GM23338 (cell line): ENCODE measurements at regions not wholly inside any gene's neighbourhood (a gene's known extent, or its start where the extent isn't known, plus 50 kb on each side); places are given as distances from the start of the nearest gene placed in this dataset.

Experiments
- ATAC-seq: fragments of 200-7000 bp; cut with Tn5 transposase; 3 replicates; pipeline ENCODE4 v1.9.1; 2020
- DNase-seq: peaks from one replicate; pipeline ENCODE4 v3.0.0-alpha.2; 2015; ENCODE audit warnings: low spot score
- H2AFZ ChIP-seq: fragments of 200-600 bp; sonication (generic); 2 replicates; pipeline ENCODE4 v1.8.0; 2016; ENCODE audit warnings: antibody characterized with exemption, mild to moderate bottlenecking, moderate library complexity
- H3F3A ChIP-seq: fragments of 200-600 bp; sonication (generic); replicated peaks from 2 replicates; pipeline ENCODE4 v1.8.0; 2017; ENCODE audit warnings: antibody characterized with exemption, mixed run types, low read depth
- H3K27ac ChIP-seq: fragments of 200-600 bp; sonication (generic); 2 replicates; pipeline ENCODE4 v1.6.1; 2016; ENCODE audit warnings: low read depth
- H3K27me3 ChIP-seq: fragments of 200-600 bp; sonication (generic); 2 replicates; pipeline ENCODE4 v1.8.0; 2016; ENCODE audit warnings: mild to moderate bottlenecking, mixed run types, moderate library complexity; ENCODE audit not compliant: insufficient read depth
- H3K36me3 ChIP-seq: fragments of 200-600 bp; sonication (generic); 2 replicates; pipeline ENCODE4 v1.8.0; 2016; ENCODE audit warnings: mild to moderate bottlenecking; ENCODE audit not compliant: insufficient read depth
- H3K4me1 ChIP-seq: fragments of 200-600 bp; sonication (generic); 2 replicates; pipeline ENCODE4 v1.8.0; 2016; ENCODE audit warnings: mild to moderate bottlenecking, moderate library complexity; ENCODE audit not compliant: insufficient read depth
- H3K4me2 ChIP-seq: fragments of 200-600 bp; sonication (generic); 2 replicates; pipeline ENCODE4 v1.7.1; 2017; ENCODE audit warnings: mixed run types
- H3K4me3 ChIP-seq: fragments of 200-600 bp; sonication (generic); 2 replicates; pipeline ENCODE4 v1.6.1; 2016; ENCODE audit warnings: mixed run types
- H3K79me2 ChIP-seq: fragments of 200-600 bp; sonication (generic); replicated peaks from 2 replicates; pipeline ENCODE4 v1.8.0; 2017; ENCODE audit warnings: mild to moderate bottlenecking; ENCODE audit not compliant: insufficient read depth
- H3K9me2 ChIP-seq: fragments of 200-600 bp; sonication (generic); 2 replicates; pipeline ENCODE4 v1.8.0; 2017; ENCODE audit not compliant: insufficient read depth
- H4K20me1 ChIP-seq: fragments of 200-600 bp; sonication (generic); replicated peaks from 2 replicates; pipeline ENCODE4 v1.8.0; 2017; ENCODE audit warnings: mild to moderate bottlenecking; ENCODE audit not compliant: insufficient read depth
- H3K27ac Mint-ChIP-seq: 2 replicates; pipeline ENCODE4 v1.8.0; 2020; ENCODE audit warnings: inconsistent platforms, mild to moderate bottlenecking, moderate library complexity, mixed read lengths
- H3K27me3 Mint-ChIP-seq: 3 replicates; pipeline ENCODE4 v1.8.0; 2022; ENCODE audit warnings: low read depth, mild to moderate bottlenecking, moderate library complexity, mixed read lengths, inconsistent platforms; ENCODE audit not compliant: insufficient read depth, poor library complexity
- H3K36me3 Mint-ChIP-seq: 3 replicates; pipeline ENCODE4 v1.8.0; 2021; ENCODE audit warnings: low read depth, mild to moderate bottlenecking, inconsistent platforms, moderate library complexity, mixed read lengths
- H3K4me1 Mint-ChIP-seq: 3 replicates; pipeline ENCODE4 v1.8.0; 2020; ENCODE audit warnings: mild to moderate bottlenecking, inconsistent platforms, mixed read lengths
- H3K4me3 Mint-ChIP-seq: 3 replicates; pipeline ENCODE4 v1.8.0; 2021; ENCODE audit warnings: moderate library complexity, mild to moderate bottlenecking, inconsistent platforms, mixed read lengths
- H3K9me3 Mint-ChIP-seq: 3 replicates; pipeline ENCODE4 v1.8.0; 2020; ENCODE audit warnings: moderate library complexity, mild to moderate bottlenecking, inconsistent platforms, mixed read lengths
- CREB1 ChIP-seq: fragments of 250-450 bp; sonication (Bioruptor Pico); IDR thresholded peaks from 2 replicates; pipeline ENCODE4 v1.5.0; 2020; ENCODE audit warnings: low read depth, mild to moderate bottlenecking, moderate library complexity
- EZH2 ChIP-seq: fragments of 200-600 bp; sonication (generic); IDR thresholded peaks from one replicate; pipeline ENCODE4 v1.8.0; 2017; ENCODE audit warnings: antibody characterized with exemption, mild to moderate bottlenecking, low read depth; ENCODE audit not compliant: unreplicated experiment
- EZH2phosphoT487 ChIP-seq: fragments of 200-600 bp; sonication (generic); IDR thresholded peaks from one replicate; pipeline ENCODE4 v1.8.1; 2018; ENCODE audit warnings: antibody characterized with exemption; ENCODE audit not compliant: unreplicated experiment
- JUNB ChIP-seq: IDR thresholded peaks from one replicate; pipeline ENCODE4 v1.6.1; 2016; ENCODE audit warnings: antibody characterized with exemption; ENCODE audit not compliant: unreplicated experiment
- NANOG ChIP-seq: IDR thresholded peaks from 2 replicates; pipeline ENCODE4 v1.6.1; 2016; ENCODE audit warnings: antibody characterized with exemption, borderline replicate concordance
- POLR2AphosphoS5 ChIP-seq: IDR thresholded peaks from 2 replicates; pipeline ENCODE4 v1.6.1; 2016; ENCODE audit warnings: antibody characterized with exemption, low read depth
- STAT1 ChIP-seq: IDR thresholded peaks from one replicate; pipeline ENCODE4 v1.6.1; 2016; ENCODE audit warnings: antibody characterized with exemption; ENCODE audit not compliant: unreplicated experiment
- ZNF114 ChIP-seq: fragments of 250-450 bp; sonication (Bioruptor Pico); IDR thresholded peaks from 2 replicates; pipeline ENCODE4 v1.5.0; 2020; ENCODE audit warnings: mild to moderate bottlenecking, moderate library complexity
- ZNF331 ChIP-seq: fragments of 250-450 bp; sonication (Bioruptor Pico); IDR thresholded peaks from 2 replicates; pipeline ENCODE4 v1.5.0; 2020; ENCODE audit warnings: low read depth, mild to moderate bottlenecking, moderate library complexity
- TF ChIP-seq, protein P1 (sequence below): fragments of 250-450 bp; sonication (Bioruptor Pico); IDR thresholded peaks from 2 replicates; pipeline ENCODE4 v1.5.0; 2020; ENCODE audit warnings: mild to moderate bottlenecking, moderate library complexity
- TF ChIP-seq, protein P2 (sequence below), 2 experiments: fragments of 200-600 bp in 1 of 2; sonication (generic) in 1 of 2; conservative IDR thresholded peaks; 2 replicates each; pipeline versions ENCODE4 v1.5.1 to v1.6.1; 2016 to 2017; ENCODE audit warnings: antibody characterized with exemption in 2 of 2, low read depth in 2 of 2, mild to moderate bottlenecking in 2 of 2, moderate library complexity in 1 of 2
- TF ChIP-seq, protein P3 (sequence below): IDR thresholded peaks from one replicate; pipeline ENCODE4 v1.6.1; 2018; ENCODE audit warnings: antibody characterized with exemption; ENCODE audit not compliant: unreplicated experiment
- TF ChIP-seq, protein P4 (sequence below): IDR thresholded peaks from 2 replicates; pipeline ENCODE4 v1.6.1; 2016; ENCODE audit warnings: antibody characterized with exemption

DNA sequence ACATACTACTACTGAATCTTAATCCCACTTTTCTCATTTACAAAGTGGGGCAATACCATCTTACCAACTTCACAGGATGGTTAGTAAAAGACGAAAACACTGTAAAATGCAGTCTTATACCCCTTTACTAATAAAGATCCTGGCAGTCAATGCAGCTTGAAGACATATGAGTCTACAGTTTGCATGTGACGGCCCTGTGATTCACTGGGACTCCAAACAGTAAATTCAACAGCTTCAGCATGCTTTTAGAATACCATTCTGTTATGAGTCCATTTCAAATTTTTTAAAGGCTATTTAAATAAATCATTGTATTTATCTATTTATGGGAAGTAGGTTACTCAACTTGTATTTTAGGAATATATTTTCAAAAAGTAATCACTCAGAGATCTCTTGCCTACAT lies 629.1 kb downstream of the LIG4 start:
- Histone ChIP-seq H3K4me2 (no peak overlapping the region), H3K9me2 (no peaks in the 10 kb centered on the region), H3F3A (no peaks in the 10 kb centered on the region), H3K4me3 (no peak overlapping the region), H3K27me3 (peaks cover 19% of the 10 kb centered on the region), H3K36me3 (no peaks in the 10 kb centered on the region), H3K79me2 (no peaks in the 10 kb centered on the region), H3K27ac (no peak overlapping the region), H4K20me1 (peaks cover 15% of the 10 kb centered on the region; the same call in 1 of the 2 replicates), H3K4me1 (peaks cover 2% of the 10 kb centered on the region; the same call in 1 of the 2 replicates), H2AFZ (no peak overlapping the region)
- no peak overlapping the region for H3K4me3 Mint-ChIP-seq
- H3K36me3 Mint-ChIP-seq: no peaks in the 10 kb centered on the region
- H3K9me3 Mint-ChIP-seq: no peaks in the 10 kb centered on the region
- H3K27ac Mint-ChIP-seq: no peak overlapping the region
- no peak for DNase-seq
- peaks cover 4% of the 10 kb centered on the region; the same call in 2 of the 3 replicates for H3K4me1 Mint-ChIP-seq
- peaks cover 2% of the 10 kb centered on the region for H3K27me3 Mint-ChIP-seq
- ATAC-seq: no peak
- TF ChIP-seq EZH2: no peak
- TF ChIP-seq ZNF114: no peak
- TF ChIP-seq ZNF331 (CRISPR knock-in tag): no peak
- no peak for TF ChIP-seq POLR2AphosphoS5
- TF ChIP-seq CREB1 (CRISPR knock-in tag): no peak
- TF ChIP-seq JUNB: no peak
- no peak for TF ChIP-seq NANOG
- TF ChIP-seq, protein P1, sequence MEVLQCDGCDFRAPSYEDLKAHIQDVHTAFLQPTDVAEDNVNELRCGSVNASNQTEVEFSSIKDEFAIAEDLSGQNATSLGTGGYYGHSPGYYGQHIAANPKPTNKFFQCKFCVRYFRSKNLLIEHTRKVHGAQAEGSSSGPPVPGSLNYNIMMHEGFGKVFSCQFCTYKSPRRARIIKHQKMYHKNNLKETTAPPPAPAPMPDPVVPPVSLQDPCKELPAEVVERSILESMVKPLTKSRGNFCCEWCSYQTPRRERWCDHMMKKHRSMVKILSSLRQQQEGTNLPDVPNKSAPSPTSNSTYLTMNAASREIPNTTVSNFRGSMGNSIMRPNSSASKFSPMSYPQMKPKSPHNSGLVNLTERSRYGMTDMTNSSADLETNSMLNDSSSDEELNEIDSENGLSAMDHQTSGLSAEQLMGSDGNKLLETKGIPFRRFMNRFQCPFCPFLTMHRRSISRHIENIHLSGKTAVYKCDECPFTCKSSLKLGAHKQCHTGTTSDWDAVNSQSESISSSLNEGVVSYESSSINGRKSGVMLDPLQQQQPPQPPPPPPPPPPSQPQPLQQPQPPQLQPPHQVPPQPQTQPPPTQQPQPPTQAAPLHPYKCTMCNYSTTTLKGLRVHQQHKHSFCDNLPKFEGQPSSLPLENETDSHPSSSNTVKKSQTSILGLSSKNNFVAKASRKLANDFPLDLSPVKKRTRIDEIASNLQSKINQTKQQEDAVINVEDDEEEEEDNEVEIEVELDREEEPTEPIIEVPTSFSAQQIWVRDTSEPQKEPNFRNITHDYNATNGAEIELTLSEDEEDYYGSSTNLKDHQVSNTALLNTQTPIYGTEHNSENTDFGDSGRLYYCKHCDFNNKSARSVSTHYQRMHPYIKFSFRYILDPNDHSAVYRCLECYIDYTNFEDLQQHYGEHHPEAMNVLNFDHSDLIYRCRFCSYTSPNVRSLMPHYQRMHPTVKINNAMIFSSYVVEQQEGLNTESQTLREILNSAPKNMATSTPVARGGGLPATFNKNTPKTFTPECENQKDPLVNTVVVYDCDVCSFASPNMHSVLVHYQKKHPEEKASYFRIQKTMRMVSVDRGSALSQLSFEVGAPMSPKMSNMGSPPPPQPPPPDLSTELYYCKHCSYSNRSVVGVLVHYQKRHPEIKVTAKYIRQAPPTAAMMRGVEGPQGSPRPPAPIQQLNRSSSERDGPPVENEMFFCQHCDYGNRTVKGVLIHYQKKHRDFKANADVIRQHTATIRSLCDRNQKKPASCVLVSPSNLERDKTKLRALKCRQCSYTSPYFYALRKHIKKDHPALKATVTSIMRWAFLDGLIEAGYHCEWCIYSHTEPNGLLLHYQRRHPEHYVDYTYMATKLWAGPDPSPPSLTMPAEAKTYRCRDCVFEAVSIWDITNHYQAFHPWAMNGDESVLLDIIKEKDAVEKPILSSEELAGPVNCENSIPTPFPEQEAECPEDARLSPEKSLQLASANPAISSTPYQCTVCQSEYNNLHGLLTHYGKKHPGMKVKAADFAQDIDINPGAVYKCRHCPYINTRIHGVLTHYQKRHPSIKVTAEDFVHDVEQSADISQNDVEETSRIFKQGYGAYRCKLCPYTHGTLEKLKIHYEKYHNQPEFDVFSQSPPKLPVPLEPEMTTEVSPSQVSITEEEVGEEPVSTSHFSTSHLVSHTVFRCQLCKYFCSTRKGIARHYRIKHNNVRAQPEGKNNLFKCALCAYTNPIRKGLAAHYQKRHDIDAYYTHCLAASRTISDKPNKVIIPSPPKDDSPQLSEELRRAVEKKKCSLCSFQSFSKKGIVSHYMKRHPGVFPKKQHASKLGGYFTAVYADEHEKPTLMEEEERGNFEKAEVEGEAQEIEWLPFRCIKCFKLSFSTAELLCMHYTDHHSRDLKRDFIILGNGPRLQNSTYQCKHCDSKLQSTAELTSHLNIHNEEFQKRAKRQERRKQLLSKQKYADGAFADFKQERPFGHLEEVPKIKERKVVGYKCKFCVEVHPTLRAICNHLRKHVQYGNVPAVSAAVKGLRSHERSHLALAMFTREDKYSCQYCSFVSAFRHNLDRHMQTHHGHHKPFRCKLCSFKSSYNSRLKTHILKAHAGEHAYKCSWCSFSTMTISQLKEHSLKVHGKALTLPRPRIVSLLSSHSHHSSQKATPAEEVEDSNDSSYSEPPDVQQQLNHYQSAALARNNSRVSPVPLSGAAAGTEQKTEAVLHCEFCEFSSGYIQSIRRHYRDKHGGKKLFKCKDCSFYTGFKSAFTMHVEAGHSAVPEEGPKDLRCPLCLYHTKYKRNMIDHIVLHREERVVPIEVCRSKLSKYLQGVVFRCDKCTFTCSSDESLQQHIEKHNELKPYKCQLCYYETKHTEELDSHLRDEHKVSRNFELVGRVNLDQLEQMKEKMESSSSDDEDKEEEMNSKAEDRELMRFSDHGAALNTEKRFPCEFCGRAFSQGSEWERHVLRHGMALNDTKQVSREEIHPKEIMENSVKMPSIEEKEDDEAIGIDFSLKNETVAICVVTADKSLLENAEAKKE (CRISPR knock-in tag): no peak
- TF ChIP-seq, protein P2, sequence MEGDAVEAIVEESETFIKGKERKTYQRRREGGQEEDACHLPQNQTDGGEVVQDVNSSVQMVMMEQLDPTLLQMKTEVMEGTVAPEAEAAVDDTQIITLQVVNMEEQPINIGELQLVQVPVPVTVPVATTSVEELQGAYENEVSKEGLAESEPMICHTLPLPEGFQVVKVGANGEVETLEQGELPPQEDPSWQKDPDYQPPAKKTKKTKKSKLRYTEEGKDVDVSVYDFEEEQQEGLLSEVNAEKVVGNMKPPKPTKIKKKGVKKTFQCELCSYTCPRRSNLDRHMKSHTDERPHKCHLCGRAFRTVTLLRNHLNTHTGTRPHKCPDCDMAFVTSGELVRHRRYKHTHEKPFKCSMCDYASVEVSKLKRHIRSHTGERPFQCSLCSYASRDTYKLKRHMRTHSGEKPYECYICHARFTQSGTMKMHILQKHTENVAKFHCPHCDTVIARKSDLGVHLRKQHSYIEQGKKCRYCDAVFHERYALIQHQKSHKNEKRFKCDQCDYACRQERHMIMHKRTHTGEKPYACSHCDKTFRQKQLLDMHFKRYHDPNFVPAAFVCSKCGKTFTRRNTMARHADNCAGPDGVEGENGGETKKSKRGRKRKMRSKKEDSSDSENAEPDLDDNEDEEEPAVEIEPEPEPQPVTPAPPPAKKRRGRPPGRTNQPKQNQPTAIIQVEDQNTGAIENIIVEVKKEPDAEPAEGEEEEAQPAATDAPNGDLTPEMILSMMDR (conservative IDR thresholded peaks at IDR 0.05; ENCODE audit: low read depth in 2 of 2): no peak
- no peak for TF ChIP-seq EZH2phosphoT487
- no peak for TF ChIP-seq STAT1
- TF ChIP-seq, protein P3, sequence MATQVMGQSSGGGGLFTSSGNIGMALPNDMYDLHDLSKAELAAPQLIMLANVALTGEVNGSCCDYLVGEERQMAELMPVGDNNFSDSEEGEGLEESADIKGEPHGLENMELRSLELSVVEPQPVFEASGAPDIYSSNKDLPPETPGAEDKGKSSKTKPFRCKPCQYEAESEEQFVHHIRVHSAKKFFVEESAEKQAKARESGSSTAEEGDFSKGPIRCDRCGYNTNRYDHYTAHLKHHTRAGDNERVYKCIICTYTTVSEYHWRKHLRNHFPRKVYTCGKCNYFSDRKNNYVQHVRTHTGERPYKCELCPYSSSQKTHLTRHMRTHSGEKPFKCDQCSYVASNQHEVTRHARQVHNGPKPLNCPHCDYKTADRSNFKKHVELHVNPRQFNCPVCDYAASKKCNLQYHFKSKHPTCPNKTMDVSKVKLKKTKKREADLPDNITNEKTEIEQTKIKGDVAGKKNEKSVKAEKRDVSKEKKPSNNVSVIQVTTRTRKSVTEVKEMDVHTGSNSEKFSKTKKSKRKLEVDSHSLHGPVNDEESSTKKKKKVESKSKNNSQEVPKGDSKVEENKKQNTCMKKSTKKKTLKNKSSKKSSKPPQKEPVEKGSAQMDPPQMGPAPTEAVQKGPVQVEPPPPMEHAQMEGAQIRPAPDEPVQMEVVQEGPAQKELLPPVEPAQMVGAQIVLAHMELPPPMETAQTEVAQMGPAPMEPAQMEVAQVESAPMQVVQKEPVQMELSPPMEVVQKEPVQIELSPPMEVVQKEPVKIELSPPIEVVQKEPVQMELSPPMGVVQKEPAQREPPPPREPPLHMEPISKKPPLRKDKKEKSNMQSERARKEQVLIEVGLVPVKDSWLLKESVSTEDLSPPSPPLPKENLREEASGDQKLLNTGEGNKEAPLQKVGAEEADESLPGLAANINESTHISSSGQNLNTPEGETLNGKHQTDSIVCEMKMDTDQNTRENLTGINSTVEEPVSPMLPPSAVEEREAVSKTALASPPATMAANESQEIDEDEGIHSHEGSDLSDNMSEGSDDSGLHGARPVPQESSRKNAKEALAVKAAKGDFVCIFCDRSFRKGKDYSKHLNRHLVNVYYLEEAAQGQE: no peak
- TF ChIP-seq, protein P4, sequence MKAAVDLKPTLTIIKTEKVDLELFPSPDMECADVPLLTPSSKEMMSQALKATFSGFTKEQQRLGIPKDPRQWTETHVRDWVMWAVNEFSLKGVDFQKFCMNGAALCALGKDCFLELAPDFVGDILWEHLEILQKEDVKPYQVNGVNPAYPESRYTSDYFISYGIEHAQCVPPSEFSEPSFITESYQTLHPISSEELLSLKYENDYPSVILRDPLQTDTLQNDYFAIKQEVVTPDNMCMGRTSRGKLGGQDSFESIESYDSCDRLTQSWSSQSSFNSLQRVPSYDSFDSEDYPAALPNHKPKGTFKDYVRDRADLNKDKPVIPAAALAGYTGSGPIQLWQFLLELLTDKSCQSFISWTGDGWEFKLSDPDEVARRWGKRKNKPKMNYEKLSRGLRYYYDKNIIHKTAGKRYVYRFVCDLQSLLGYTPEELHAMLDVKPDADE: no peak
